HEK293 (cell line): ENCODE measurements at regions not wholly inside any gene's neighbourhood (a gene's known extent, or its start where the extent isn't known, plus 50 kb on each side); places are given as distances from the start of the nearest gene placed in this dataset.

Source experiments
- CTCF ChIA-PET: fragments of 350-600 bp; formaldehyde crosslinking; extraction: SDS; loops from one replicate; lab custom pipeline; 2021; ENCODE audit warnings: antibody characterized with exemption; lab: Yijun Ruan, JAX
- POLR2A ChIA-PET: fragments of 300-600 bp; formaldehyde crosslinking; extraction: SDS; loops from one replicate; lab custom pipeline; 2020; ENCODE audit warnings: antibody characterized with exemption, inconsistent platforms; lab: Yijun Ruan, JAX
- H3K27ac ChIP-seq: fragments of 200-500 bp; sonication (Bioruptor generic); 2 replicates; pipeline ENCODE4 v1.5.1; 2014; ENCODE audit warnings: low read depth, low read length, control low read depth, inconsistent platforms; ENCODE audit errors: extremely low read depth
- H3K36me3 ChIP-seq, 2 experiments: fragments of 200-500 bp in 1 of 2; sonication (Bioruptor generic) in 1 of 2; 1 replicate in 1 of 2; 2 replicates in 1 of 2; pipeline ENCODE4 v1.5.1; 2014 to 2017; ENCODE audit warnings: inconsistent platforms in 2 of 2, low read length in 2 of 2; ENCODE audit not compliant: control insufficient read depth in 2 of 2, insufficient read depth in 1 of 2
- H3K4me1 ChIP-seq: fragments of 200-500 bp; sonication (Bioruptor generic); 2 replicates; pipeline ENCODE4 v1.5.1; 2014; ENCODE audit warnings: mild to moderate bottlenecking, low read length, inconsistent platforms; ENCODE audit not compliant: control insufficient read depth, insufficient read depth
- H3K4me3 ChIP-seq: 2 replicates; pipeline ENCODE4 v1.5.1; 2011; ENCODE audit warnings: low read depth, mild to moderate bottlenecking, control low read depth, low read length, moderate library complexity
- H3K9me3 ChIP-seq: fragments of 200-500 bp; sonication (Bioruptor generic); 2 replicates; pipeline ENCODE4 v1.5.1; 2014; ENCODE audit warnings: low read depth, low read length, inconsistent platforms; ENCODE audit not compliant: control insufficient read depth, insufficient read depth
- FEZF1 ChIP-seq: fragments of 450-650 bp; formaldehyde crosslinking; IDR thresholded peaks from 2 replicates; pipeline ENCODE4 v1.5.1; 2016; ENCODE audit warnings: missing biosample characterization, missing genetic modification characterization
- KLF8 ChIP-seq: fragments of 450-650 bp; formaldehyde crosslinking; IDR thresholded peaks from 2 replicates; pipeline ENCODE4 v1.5.1; 2016; ENCODE audit warnings: missing biosample characterization, missing genetic modification characterization
- OSR2 ChIP-seq: fragments of 450-650 bp; formaldehyde crosslinking; IDR thresholded peaks from 2 replicates; pipeline ENCODE4 v1.5.1; 2016; ENCODE audit warnings: missing biosample characterization, missing genetic modification characterization
- PBX3 ChIP-seq: sonication (generic); formaldehyde crosslinking; IDR thresholded peaks from 2 replicates; pipeline ENCODE4 v1.8.1; 2022; ENCODE audit warnings: mild to moderate bottlenecking, moderate library complexity, missing genetic modification reagents
- REPIN1 ChIP-seq: fragments of 450-650 bp; formaldehyde crosslinking; IDR thresholded peaks from 2 replicates; pipeline ENCODE4 v1.5.1; 2017; ENCODE audit warnings: missing biosample characterization, missing genetic modification characterization, low read depth
- SETDB1 ChIP-seq: IDR thresholded peaks from one replicate; pipeline ENCODE4 v1.6.1; 2017; ENCODE audit warnings: mild to moderate bottlenecking, low read length, moderate library complexity, mixed read lengths; ENCODE audit not compliant: insufficient read length
- ZBTB7A ChIP-seq: fragments of 450-650 bp; formaldehyde crosslinking; IDR thresholded peaks from 2 replicates; pipeline ENCODE4 v1.5.1; 2016; ENCODE audit warnings: low read depth, missing biosample characterization, missing genetic modification characterization
- ZBTB8A ChIP-seq: fragments of 450-650 bp; formaldehyde crosslinking; IDR thresholded peaks from 2 replicates; pipeline ENCODE4 v1.5.1; 2016; ENCODE audit warnings: missing biosample characterization, missing genetic modification characterization
- ZFHX2 ChIP-seq: fragments of 450-650 bp; formaldehyde crosslinking; conservative IDR thresholded peaks from 2 replicates; pipeline ENCODE4 v1.5.1; 2016; ENCODE audit warnings: missing biosample characterization, missing genetic modification characterization
- ZFP3 ChIP-seq: fragments of 450-650 bp; formaldehyde crosslinking; IDR thresholded peaks from 2 replicates; pipeline ENCODE4 v1.5.1; 2016; ENCODE audit warnings: low read depth, missing biosample characterization, missing genetic modification characterization
- ZIC2 ChIP-seq: fragments of 450-650 bp; formaldehyde crosslinking; IDR thresholded peaks from 2 replicates; pipeline ENCODE4 v1.5.1; 2016; ENCODE audit warnings: missing biosample characterization, missing genetic modification characterization
- ZNF10 ChIP-seq: fragments of 450-650 bp; formaldehyde crosslinking; IDR thresholded peaks from 2 replicates; pipeline ENCODE4 v1.5.1; 2017; ENCODE audit warnings: missing biosample characterization, missing genetic modification characterization
- ZNF211 ChIP-seq: fragments of 450-650 bp; formaldehyde crosslinking; IDR thresholded peaks from 2 replicates; pipeline ENCODE4 v1.5.1; 2016; ENCODE audit warnings: low read depth, missing biosample characterization, missing genetic modification characterization
- ZNF239 ChIP-seq: fragments of 450-650 bp; formaldehyde crosslinking; IDR thresholded peaks from 2 replicates; pipeline ENCODE4 v1.5.1; 2016; ENCODE audit warnings: missing biosample characterization, missing genetic modification characterization
- ZNF362 ChIP-seq: fragments of 450-650 bp; formaldehyde crosslinking; IDR thresholded peaks from 2 replicates; pipeline ENCODE4 v1.5.1; 2016; ENCODE audit warnings: missing biosample characterization, missing genetic modification characterization
- ZNF404 ChIP-seq: fragments of 450-650 bp; formaldehyde crosslinking; IDR thresholded peaks from 2 replicates; pipeline ENCODE4 v1.5.1; 2017; ENCODE audit warnings: missing biosample characterization, missing genetic modification characterization
- ZNF423 ChIP-seq: fragments of 450-650 bp; formaldehyde crosslinking; IDR thresholded peaks from 2 replicates; pipeline ENCODE4 v1.5.1; 2016; ENCODE audit warnings: missing biosample characterization, missing genetic modification characterization
- ZNF510 ChIP-seq: fragments of 450-650 bp; formaldehyde crosslinking; IDR thresholded peaks from 2 replicates; pipeline ENCODE4 v1.5.1; 2018; ENCODE audit warnings: mild to moderate bottlenecking, missing genetic modification characterization, missing biosample characterization; ENCODE audit not compliant: insufficient replicate concordance
- ZNF660 ChIP-seq: fragments of 450-650 bp; IDR thresholded peaks from 2 replicates; pipeline ENCODE4 v1.5.1; 2018; ENCODE audit warnings: missing biosample characterization, mild to moderate bottlenecking, missing genetic modification characterization
- ZNF76 ChIP-seq: fragments of 450-650 bp; formaldehyde crosslinking; IDR thresholded peaks from 2 replicates; pipeline ENCODE4; 2016; ENCODE audit warnings: low read depth, missing biosample characterization, missing genetic modification characterization, borderline replicate concordance
- ZNF791 ChIP-seq: fragments of 450-650 bp; formaldehyde crosslinking; IDR thresholded peaks from 2 replicates; pipeline ENCODE4 v1.5.1; 2016; ENCODE audit warnings: missing biosample characterization, missing genetic modification characterization
- ZNF830 ChIP-seq: fragments of 450-650 bp; IDR thresholded peaks from 2 replicates; pipeline ENCODE4 v1.5.0; 2018; ENCODE audit warnings: missing biosample characterization, missing genetic modification characterization, low read depth, mild to moderate bottlenecking, moderate library complexity
- TF ChIP-seq, protein P1 (sequence below): fragments of 450-650 bp; formaldehyde crosslinking; IDR thresholded peaks from 2 replicates; pipeline ENCODE4 v1.5.1; 2017; ENCODE audit warnings: missing biosample characterization, missing genetic modification characterization
- TF ChIP-seq, protein P2 (sequence below): fragments of 450-650 bp; formaldehyde crosslinking; IDR thresholded peaks from 2 replicates; pipeline ENCODE4 v1.5.0; 2017; ENCODE audit warnings: missing biosample characterization, missing genetic modification characterization, borderline replicate concordance
- TF ChIP-seq, protein P3 (sequence below): fragments of 450-650 bp; formaldehyde crosslinking; conservative IDR thresholded peaks from 2 replicates; pipeline ENCODE4 v1.5.1; 2016; ENCODE audit warnings: low read depth, missing biosample characterization, missing genetic modification characterization

DNA sequence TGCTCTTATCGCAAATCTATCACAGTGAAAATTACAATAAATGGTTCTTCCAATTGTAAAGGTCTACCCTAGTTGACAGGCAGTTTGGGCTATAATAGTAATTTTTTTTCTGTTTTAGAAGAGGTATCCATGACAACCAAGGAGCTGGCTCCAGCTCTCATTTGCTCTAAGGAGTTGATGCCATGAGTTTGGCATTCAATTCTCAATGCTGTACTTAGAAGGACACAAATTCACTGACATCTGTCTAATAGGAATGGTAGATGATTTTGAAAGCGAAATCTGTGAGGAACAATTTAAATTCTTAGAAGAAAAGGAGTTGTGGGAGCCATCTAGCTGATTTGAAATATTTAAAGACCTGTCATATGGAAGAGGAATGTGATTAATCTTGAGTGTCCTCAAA is 203.6 kb upstream of the DAB2 start:
- no peak overlapping the region for H3K4me3 ChIP-seq
- TF ChIP-seq, protein P1, sequence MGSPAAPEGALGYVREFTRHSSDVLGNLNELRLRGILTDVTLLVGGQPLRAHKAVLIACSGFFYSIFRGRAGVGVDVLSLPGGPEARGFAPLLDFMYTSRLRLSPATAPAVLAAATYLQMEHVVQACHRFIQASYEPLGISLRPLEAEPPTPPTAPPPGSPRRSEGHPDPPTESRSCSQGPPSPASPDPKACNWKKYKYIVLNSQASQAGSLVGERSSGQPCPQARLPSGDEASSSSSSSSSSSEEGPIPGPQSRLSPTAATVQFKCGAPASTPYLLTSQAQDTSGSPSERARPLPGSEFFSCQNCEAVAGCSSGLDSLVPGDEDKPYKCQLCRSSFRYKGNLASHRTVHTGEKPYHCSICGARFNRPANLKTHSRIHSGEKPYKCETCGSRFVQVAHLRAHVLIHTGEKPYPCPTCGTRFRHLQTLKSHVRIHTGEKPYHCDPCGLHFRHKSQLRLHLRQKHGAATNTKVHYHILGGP, result no peak
- TF ChIP-seq ZNF239 (tag by site-specific recombination) (no peak), ZNF76 (tag by site-specific recombination) (no peak), ZNF830 (no peak), ZNF660 (tag by site-specific recombination) (no peak), PBX3 (CRISPR knock-in tag) (no peak), ZBTB8A (no peak), KLF8 (no peak), OSR2 (no peak), ZNF211 (tag by site-specific recombination) (no peak), REPIN1 (tag by site-specific recombination) (no peak), ZNF510 (tag by site-specific recombination) (no peak), ZBTB7A (tag by site-specific recombination) (no peak), ZNF10 (tag by site-specific recombination) (no peak)
- TF ChIP-seq, protein P2, sequence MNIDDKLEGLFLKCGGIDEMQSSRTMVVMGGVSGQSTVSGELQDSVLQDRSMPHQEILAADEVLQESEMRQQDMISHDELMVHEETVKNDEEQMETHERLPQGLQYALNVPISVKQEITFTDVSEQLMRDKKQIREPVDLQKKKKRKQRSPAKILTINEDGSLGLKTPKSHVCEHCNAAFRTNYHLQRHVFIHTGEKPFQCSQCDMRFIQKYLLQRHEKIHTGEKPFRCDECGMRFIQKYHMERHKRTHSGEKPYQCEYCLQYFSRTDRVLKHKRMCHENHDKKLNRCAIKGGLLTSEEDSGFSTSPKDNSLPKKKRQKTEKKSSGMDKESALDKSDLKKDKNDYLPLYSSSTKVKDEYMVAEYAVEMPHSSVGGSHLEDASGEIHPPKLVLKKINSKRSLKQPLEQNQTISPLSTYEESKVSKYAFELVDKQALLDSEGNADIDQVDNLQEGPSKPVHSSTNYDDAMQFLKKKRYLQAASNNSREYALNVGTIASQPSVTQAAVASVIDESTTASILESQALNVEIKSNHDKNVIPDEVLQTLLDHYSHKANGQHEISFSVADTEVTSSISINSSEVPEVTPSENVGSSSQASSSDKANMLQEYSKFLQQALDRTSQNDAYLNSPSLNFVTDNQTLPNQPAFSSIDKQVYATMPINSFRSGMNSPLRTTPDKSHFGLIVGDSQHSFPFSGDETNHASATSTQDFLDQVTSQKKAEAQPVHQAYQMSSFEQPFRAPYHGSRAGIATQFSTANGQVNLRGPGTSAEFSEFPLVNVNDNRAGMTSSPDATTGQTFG, result no peak
- TF ChIP-seq, protein P3, sequence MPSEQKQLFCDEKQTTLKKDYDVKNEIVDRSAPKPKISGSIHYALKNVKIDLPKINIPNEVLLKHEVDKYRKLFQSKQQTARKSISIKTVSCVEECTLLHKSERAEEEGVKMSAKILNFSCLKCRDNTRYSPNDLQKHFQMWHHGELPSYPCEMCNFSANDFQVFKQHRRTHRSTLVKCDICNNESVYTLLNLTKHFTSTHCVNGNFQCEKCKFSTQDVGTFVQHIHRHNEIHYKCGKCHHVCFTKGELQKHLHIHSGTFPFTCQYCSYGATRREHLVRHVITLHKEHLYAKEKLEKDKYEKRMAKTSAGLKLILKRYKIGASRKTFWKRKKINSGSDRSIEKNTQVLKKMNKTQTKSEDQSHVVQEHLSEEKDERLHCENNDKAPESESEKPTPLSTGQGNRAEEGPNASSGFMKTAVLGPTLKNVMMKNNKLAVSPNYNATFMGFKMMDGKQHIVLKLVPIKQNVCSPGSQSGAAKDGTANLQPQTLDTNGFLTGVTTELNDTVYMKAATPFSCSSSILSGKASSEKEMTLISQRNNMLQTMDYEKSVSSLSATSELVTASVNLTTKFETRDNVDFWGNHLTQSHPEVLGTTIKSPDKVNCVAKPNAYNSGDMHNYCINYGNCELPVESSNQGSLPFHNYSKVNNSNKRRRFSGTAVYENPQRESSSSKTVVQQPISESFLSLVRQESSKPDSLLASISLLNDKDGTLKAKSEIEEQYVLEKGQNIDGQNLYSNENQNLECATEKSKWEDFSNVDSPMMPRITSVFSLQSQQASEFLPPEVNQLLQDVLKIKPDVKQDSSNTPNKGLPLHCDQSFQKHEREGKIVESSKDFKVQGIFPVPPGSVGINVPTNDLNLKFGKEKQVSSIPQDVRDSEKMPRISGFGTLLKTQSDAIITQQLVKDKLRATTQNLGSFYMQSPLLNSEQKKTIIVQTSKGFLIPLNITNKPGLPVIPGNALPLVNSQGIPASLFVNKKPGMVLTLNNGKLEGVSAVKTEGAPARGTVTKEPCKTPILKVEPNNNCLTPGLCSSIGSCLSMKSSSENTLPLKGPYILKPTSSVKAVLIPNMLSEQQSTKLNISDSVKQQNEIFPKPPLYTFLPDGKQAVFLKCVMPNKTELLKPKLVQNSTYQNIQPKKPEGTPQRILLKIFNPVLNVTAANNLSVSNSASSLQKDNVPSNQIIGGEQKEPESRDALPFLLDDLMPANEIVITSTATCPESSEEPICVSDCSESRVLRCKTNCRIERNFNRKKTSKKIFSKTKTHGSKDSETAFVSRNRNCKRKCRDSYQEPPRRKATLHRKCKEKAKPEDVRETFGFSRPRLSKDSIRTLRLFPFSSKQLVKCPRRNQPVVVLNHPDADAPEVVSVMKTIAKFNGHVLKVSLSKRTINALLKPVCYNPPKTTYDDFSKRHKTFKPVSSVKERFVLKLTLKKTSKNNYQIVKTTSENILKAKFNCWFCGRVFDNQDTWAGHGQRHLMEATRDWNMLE, result no peak
- no peaks in the 10 kb centered on the region for H3K36me3 ChIP-seq
- H3K4me1 ChIP-seq, result no peaks in the 10 kb centered on the region
- CTCF ChIA-PET, result interaction anchor here (0.6 kb wide), 1 partner anchor 129 kb away, joined by 3 read pairs; no protein-coding TSS in a partner anchor
- H3K27ac ChIP-seq, result no peak overlapping the region
- POLR2A ChIA-PET, result no interaction called here
- H3K9me3 ChIP-seq, result no peaks in the 10 kb centered on the region

GRCh38 chr5:39624890-39625289 is 200.1 kb upstream of the DAB2 start:
- POLR2A ChIA-PET, result no interaction called here
- H3K9me3 ChIP-seq, result no peaks in the 10 kb centered on the region
- no peaks in the 10 kb centered on the region for H3K36me3 ChIP-seq
- CTCF ChIA-PET, result no interaction called here
- H3K4me3 ChIP-seq, result no peak overlapping the region
- H3K27ac ChIP-seq, result no peak overlapping the region
- H3K4me1 ChIP-seq, result no peaks in the 10 kb centered on the region
- TF ChIP-seq ZFHX2 (tag by site-specific recombination) (no peak), ZIC2 (tag by site-specific recombination) (no peak), ZNF791 (tag by site-specific recombination) (no peak), FEZF1 (tag by site-specific recombination) (no peak), ZFP3 (no peak), ZNF423 (no peak), ZNF404 (tag by site-specific recombination) (no peak), ZNF362 (tag by site-specific recombination) (no peak), SETDB1 (no peak)
- TF ChIP-seq, protein P1, result no peak
